SKM-1 treated with dmso at 0.1 percent for 144 hours (cell line): ENCODE measurements at regions not wholly inside any gene's neighbourhood (a gene's known extent, or its start where the extent isn't known, plus 50 kb on each side); places are given as distances from the start of the nearest gene placed in this dataset.

Source experiments
- DNase-seq: peaks from one replicate; lab custom pipeline; 2025; ENCODE audit not compliant: unreplicated experiment; lab: John Stamatoyannopoulos, UW

DNA sequence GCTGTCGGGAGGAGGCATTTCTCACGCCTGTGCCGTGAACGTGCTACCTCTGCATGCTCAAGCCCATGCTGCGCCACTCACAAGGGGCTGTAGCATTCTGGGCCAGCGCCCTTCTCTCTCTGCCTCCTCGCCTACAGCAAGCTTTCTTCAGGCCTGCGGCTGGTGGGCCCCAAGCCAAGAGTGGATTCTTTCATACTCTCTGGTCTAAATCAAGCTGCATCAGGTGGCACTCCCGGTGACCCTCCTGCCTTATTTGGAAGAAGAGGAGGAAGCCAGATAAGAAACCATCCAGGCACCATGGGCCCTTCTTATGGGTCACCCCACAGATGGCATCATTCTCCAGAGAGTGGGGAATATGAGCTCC is 86.7 kb upstream of the DUSP5 start:
- DNase-seq = no peak

DNA sequence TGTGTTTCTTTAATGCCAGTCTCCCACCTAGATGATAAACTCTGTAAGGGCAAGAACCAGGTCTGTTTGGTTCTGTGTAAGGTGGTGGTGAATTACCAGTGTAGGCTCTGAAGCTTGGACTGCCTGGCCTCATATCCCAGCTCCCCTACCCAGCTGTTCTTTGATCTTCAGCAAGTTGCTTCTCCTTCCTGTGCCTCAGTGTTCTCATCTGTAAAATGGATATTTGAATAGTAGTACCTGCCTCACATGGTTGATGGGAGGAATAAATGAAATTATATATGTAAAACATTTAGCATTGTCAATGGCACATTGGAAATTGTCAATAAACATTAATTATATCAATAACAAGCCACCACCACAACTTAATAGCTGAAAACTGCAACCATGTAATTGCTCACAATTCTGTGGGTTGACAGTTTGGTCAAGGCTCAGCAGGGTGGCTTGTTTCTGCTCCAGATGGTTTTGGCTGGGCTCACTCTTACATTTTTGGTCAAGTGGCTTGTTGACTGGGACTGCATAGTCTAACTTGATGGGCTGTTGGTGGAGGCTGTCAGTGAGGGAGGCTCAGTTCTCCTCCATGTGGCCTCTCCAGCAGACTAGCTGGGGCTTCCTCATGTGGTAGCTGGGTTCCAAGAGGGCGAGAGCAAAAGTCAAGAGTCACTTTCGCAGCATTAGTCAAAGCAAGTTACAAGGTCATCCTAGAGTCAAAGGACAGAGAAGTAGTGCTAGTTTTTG is 84.5 kb upstream of the DUSP5 start:
- DNase-seq = no peak

DNA sequence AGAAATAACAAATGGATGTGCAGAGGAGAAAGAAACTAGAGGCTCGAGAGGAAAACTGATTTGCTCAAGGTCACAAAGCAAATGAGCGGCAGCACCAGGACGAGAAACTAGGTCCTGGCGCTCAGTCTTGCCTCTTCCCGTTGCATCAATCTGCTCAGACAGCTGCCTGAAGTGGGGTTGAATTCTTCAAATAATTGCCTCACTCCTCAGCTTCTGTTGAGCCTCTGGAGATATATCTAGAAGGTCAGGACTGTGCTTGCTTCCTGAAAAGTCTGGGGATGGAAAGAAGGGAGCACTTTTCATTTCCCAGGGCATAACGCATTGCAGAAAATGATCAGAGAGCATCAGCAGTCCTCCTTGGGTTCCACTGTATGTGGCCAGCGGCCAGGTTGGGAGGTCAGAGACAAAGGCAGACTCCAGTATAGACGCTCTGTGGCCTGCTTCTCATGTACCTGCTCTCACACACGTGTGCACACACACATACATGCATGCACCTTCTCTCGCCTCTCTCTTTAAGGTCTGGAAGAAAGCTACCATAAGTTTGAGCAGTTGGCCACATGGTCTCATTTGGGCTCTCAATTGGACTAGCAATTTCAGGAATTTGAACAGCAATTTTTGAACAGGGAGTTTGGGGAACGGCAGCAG is 83.7 kb upstream of the DUSP5 start:
- peak; percentile 66 for DNase-seq

DNA sequence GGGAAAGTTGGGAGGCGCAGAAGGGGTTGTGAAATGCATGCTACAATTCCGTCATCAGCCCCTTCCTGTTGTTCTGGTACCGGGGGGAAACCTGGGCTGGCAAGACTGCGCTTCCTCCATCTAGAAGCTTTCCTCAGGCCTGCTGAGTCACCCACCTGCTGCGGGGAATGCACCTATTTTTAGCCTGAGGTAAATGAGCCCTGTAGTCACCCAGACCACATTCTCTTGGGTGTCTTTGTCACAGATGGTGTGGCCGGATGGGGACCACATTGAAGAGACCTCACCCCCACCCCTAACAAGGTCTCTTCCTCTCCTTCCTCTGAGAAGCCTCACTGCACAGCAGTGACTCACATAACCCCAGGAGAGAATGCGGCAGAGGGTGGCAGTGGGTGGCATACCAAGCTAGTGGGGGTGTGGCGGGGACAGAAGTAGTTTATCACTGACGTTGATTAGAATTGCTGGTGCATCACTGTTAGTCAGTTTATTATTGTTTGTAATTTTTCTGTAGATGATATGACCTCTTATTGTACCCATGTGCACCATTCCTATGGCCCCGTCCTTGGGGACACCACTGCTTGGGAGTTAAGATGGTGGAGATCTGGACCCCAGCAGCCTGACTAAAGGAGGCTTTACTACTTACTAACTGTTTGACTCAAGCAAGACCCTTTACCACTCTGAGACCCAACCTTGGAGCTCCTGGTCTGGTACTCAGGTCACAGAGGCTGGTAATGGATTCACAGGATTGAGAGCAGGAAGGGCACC is 83.0 kb upstream of the DUSP5 start:
- DNase-seq = peak; percentile 84

DNA sequence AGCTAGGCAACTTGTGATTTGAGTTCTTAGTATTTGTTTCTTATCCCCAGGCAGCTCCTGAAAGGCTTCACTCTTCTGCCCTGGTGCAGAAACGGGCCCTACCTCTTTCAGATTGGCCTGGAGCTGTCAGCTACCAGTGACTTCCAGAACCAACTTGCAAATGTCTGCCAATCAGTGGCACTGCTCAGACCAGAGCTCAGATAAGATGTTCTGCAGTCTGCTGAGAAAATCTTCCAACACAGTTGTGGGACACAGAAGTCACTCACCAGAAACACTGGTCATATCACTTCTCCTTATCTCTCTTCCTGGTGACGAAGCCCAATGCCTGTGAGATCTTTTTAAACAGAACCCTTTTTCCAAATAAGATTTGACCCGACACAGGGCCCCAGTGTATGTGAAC is 81.9 kb upstream of the DUSP5 start:
- DNase-seq = no peak

DNA sequence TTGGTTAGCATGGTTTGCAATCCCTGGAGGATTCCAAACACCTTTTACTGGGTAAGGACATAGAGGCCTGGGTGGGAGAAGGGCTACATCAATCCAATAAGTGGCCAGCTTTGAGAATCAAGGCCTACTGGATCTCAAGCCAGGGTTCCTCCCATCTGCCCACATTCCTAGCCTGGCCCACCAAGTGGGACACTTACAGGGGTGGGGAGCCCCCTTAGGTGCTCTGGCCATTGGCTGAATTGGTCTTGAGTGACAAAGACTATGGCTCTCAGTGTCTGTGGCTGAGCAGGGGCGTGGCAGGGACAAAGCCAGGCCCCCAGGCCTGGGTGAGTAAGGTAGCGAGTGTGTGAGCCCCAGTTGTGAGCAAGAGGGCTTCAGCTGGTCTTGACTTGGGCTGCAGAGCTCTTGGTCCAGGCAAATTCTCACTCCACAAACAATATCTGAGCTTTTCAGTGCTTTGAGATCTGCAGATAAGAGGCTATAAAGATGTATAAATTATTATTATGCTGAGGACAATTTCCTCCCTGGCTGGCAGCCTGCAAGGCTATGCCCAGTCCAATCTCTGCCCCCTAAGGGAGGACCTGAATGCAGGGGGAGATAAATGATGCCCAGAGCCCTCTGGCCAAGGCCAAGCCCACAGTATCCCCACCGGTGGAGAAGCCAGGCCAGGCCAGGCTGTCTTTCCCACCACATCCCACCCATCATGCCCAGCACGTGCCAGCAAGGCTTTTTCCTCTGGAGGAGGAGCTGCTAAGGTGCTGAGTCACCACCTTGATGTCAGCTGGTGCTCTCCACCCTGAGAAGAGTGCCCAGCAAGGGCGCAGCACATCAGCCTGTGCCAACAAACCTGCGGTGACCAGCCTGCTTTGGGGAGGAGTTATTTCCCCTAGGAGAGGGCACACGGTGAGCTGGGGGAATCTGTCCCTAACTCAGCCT is 80.7 kb upstream of the DUSP5 start:
- no peak for DNase-seq

DNA sequence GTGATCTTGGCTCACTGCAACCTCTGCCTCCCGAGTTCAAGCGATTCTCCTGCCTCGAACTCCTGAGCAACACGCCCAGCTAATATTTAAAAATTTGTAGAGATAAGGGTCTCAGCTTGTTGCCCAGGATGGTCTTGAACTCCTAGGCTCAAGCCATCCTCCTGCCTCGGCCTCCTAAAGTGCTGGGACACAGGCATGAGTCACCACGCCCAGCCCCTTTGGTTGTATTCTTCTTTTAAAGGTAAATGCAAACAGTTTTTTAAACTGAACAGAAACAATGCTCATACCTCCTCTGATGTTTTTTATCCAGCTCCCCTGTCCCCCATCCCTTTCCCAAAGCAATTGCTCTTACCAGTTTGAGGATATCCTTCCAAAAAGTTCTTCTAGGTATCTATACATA is 79.5 kb upstream of the DUSP5 start:
- DNase-seq = no peak

DNA sequence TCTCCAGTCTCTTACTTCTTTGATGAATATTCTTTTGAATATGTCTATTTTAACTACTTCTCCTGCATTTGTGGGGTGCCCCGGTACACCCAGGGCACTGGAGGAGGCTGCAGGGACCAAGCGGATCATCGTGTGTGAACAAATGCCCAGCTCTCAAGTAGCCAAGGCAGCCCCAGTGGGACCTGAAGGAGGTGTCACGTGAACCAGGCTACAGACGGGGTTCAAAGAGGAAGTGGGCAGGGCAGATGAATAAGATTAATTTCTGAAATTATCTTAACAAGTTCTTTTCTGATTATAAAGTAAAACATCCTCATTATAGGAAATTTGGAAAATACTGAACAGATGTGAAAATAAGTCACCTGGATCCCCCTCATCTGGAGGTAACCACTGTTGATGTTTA is 78.4 kb upstream of the DUSP5 start:
- DNase-seq = no peak

DNA sequence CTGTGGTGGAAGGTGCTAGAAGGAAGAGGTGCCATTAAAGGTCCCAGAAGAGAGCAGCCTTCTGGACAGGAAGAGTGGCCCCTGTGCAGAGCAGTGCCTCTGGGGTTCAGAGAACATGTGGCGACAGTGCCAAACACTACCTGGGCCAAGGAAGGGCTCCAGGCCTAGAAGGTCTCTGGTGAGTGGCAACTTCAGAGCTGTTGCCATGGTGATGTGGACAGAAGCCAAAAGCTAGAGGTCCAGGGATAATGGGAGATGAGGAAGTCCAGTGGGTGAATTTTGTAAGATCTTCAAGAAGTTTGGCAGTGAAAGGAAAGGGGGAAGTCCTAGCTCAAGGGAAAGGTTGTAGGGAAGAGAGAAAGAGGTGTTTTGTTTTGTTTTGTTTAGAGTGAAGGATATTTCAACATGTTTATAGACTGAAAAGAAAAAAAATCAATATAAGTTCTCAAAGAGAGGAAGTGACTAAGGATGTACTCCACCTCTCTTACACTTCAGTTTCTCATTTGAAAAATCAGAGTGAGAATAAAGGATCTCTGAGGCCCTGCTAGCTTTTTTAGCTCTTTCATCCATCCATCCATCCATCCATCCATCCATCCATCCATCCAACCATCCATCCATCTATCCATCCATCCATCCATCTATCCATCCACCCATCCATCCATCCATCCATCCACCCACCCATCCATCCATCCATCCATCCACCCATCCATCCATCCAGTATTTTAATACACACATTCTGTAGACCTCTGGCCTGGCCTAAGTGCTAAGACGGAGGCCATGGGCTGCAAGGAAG is 77.1 kb upstream of the DUSP5 start:
- peak; percentile 46 for DNase-seq

DNA sequence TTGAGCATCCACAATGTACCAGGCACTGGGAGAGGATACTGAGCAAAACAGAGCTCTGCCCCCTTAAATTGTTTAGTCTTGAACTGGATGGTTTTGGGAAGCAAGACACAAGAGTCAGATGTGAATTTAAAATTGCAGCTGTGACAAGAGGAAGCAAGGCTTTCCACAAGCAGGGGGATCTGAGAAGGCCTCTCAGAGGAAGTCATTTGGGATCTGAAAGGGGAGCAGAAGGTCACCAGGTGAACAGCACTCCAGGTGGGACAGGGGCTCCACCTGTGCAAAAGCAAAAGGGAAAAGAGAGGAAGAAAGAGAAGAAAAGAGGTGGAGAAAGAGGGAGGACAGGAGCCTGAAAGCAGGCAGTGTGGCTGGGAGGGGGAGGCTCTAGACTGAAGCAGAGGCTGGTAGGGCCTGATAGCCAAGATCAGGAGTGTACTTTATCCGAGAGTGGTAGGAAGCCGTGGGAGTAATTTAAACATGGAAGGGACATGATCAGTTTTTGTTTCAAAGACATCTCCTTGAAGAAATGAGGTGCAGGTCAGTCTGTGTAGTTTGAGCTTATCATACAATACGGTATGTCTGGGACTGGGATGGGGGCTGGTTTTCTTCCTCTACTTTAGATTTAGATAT is 76.1 kb upstream of the DUSP5 start:
- DNase-seq = no peak

DNA sequence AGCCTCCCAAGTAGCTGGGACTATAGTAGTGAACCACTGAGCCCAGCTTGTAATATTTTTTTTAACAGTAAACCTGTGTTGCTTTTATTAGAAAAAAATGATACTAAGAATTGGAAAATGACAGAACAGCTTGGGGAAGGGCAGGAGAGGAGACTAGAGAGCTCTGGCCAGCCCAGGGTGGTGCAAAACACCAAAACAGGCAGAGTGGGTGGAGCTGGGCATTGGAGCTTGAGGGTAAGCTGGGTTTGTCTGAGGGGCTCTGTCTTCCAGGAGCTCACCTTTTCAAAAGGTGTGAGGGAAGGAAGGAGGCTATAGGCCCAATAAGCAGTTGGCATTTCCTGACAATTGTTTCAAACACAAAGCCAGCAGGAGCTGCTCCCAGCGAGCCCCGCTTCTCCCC is 75.2 kb upstream of the DUSP5 start:
- DNase-seq = no peak

DNA sequence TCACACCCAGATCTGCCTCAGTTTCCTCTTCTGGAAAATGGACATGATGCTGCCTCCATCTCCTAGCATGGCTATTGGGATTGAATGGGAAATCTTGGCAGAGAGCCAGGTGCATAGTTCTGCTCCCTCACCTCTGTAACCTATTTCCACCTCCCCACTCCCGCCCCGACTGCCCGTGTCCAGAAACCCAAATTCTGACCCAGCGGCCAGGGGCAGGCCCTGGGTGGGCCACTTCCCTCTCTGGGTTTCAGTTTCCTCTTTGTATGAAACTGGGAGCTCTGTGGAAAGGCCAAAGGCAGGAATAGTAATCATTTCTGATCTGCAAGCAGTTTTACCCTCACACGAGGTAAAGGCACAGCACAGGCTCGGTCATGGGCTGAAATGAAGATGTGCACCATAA is 74.1 kb upstream of the DUSP5 start:
- no peak for DNase-seq

DNA sequence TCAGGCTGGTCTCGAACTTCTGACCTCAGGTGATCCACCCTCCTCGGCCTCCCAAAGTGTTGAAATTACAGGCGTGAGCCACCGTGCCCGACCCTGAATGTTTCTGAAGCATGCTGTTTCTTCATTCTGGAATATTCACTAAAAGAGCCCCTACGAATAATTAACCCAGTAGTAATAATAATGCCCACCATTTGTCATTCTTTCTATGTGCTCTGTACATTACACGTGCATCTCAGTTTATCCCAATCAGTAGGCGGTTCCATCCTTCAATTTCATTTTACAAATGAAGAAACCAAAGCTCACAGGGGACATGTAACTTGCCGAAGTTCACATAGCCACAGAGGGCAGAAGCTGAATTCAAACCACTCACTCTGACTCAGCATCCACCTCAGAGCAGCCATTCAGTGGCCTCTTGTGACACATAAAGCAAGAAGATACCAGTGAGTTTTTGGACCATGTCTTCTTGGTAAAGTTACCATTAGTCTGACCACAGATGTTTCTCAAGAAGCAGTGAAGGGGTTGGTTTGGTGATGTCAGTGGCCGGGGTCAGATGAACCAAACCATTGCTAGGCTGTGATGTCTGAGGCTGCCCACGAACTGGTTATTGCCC is 71.9 kb upstream of the DUSP5 start:
- peak; percentile 78 for DNase-seq

DNA sequence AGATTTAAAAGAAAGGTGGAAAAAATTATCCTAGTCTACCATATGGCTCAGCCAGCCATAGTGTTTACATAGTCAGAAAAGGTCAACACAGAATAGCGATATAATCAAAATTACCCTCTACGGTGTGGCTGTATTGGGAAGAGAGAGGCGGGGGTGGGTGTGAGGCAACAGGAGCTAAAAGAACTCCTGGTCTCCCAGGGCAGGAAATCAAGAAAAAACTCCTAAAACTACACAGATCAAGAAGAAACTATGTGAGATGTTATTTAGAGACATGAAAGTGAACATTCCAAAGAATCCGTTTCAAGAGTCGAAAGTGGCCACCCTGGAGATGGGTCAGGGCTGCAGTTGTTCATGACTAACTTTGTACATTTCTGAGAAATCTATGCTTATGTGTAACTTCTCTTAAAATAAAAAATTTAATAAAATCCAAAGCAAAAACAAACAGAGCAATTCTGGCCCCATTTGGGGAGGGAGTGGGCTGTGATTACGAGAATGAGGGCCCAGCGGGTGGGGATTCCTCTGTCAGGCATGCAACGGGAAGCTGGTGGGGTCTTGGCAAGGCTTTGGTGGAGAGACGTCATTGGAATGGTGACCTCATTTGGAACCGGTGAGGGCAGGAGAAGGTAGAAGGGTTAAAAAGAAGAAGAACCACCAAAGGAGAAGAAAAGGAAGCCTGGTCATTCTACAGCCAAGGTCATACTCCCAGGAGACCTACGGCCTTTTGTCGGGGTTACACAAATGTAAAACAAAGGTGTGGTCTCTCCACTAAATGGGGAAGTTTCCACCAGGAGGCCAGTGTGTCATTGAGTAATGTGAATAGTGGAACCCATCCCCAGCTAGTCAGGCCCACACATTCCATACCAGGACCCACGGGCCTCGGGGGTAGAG is 71.2 kb upstream of the DUSP5 start:
- DNase-seq = peak; percentile 90

DNA sequence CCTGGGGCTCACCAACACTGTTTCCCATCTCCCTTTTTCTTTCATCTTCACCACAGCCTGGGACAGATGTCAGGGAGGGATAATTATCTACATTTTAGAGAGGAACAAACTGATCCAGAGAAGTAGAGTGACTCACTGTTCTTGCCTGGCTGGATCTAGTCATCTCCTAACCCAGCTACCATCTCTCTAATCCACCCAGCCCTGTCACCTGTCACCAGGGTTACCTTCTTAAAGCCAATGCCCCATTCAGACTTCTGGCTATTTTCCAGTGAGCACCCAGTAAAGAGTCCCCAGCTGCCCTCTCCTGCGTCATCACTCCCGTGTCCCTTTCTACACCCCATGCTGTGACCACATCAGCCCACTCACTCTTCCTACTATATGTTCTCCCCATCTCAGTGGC is 68.4 kb upstream of the DUSP5 start:
- DNase-seq = no peak

DNA sequence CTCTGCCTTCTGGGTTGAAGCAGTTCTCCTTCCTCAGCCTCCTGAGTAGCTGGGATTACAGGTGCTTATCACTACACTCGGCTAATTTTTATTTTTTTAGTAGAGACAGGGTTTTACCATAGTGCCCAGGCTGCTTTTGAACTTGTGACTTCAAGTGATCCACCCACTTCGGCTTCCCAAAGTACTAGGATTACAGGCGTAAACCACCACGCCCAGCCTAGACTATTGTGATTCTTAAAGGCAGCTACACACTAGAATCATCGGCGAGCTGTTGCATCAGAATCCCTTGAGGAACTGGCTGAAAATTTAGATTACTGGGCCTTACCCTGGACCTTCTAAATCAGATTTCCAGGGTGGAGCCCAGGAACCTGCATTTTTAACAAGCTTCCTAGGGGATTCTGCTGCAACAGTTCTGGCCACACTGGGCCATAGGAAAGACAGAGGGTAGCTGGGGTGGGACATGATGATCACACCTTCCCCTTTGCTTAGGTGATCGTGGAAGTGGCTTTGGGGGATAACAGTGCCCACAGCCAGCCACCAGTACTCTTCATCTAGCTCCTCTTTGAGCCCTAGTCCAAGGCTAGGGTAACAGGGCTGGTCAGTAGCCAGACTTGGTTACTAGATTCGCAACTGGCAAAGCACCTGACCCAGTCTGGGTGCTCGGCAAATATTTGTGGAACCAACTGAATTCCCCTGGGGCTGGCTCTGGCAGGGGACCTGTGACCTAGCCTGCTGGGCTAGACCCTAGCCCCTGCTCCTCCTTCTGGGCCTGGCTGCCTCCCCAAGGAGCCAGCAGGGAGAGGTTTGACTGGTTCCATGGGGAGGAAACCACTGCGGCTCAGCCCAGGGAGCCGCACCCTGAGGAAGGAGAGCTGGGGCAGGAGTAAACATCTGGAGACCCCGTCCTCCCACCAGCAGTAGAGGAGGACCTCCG is 67.1 kb upstream of the DUSP5 start:
- no peak for DNase-seq

DNA sequence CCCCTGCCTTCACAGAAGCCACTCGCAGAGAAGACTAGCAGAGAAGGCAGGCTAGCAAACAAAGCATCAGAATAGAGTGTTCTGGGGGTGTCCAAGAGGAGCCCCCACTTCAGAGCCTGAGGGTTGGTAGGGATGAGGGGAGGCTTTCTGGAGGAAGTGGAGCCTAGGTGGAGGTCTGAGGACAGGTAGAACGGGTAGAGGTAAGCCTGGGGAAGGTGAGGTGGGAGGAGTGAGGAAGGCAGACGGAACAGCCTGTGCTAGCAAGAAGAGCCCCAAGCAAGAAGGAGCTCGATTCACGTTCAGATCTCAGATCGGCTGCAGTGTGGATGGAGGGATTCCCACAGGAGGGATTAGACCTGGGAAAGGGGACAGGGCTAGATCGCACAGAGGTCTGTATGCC is 66.0 kb upstream of the DUSP5 start:
- DNase-seq = no peak
